ENCODE measurements at regions not wholly inside any gene's neighbourhood (a gene's known extent, or its start where the extent isn't known, plus 50 kb on each side); places are given as distances from the start of the nearest gene placed in this dataset.

DNA sequence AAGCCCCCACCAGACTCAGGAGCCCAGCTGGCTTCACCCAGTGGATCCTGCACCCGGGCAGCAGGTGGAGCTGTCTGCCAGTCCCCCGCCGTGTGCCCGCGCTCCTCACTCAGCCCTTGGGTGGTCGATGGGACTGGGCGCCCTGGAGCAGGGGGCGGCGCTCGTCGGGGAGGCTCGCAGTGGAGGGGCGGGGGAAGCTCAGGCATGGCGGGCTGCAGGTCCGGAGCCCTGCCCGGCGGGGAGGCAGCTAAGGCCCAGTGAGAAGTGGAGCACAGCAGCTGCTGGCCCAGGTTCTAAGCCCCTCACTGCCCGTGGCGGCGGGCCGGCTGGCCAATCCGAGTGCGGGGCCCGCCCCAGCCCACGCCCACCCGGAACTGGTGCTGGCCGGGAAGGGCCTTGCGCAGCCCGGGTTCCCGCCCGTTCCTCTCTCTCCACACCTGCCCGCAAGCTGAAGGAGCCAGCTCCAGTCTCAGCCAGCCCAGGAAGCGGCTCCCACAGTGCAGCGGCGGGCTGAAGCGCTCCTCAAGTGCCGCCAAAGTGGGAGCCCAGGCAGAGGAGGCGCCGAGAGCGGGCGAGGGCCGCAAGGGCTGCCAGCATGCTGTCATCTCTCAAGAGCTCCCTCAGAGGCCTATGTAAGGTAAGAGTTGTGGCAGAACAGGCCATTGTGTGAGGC, 1307.8 kb upstream of the TMEFF2 start:
- TF ChIP-seq POLR2A (IDR thresholded peaks at IDR 0.05; ENCODE audit: low read depth, low read length) = no peak
- TF ChIP-seq REST (IDR thresholded peaks at IDR 0.05; ENCODE audit: low read depth, low read length) = no peak
- TF ChIP-seq RAD21 (IDR thresholded peaks at IDR 0.05; ENCODE audit: insufficient read depth, low read depth, low read length) = no peak
- TF ChIP-seq ESRRA (IDR thresholded peaks at IDR 0.05; ENCODE audit: low read length) = no peak
- no peak for TF ChIP-seq YY1 (IDR thresholded peaks at IDR 0.05; ENCODE audit: low read depth, low read length)
- TF ChIP-seq, protein P1, sequence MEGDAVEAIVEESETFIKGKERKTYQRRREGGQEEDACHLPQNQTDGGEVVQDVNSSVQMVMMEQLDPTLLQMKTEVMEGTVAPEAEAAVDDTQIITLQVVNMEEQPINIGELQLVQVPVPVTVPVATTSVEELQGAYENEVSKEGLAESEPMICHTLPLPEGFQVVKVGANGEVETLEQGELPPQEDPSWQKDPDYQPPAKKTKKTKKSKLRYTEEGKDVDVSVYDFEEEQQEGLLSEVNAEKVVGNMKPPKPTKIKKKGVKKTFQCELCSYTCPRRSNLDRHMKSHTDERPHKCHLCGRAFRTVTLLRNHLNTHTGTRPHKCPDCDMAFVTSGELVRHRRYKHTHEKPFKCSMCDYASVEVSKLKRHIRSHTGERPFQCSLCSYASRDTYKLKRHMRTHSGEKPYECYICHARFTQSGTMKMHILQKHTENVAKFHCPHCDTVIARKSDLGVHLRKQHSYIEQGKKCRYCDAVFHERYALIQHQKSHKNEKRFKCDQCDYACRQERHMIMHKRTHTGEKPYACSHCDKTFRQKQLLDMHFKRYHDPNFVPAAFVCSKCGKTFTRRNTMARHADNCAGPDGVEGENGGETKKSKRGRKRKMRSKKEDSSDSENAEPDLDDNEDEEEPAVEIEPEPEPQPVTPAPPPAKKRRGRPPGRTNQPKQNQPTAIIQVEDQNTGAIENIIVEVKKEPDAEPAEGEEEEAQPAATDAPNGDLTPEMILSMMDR (IDR thresholded peaks at IDR 0.05 in 2 of 3, conservative IDR thresholded peaks at IDR 0.05 in 1 of 3; ENCODE audit: control insufficient read depth in 2 of 3, extremely low read depth in 1 of 3, insufficient read depth in 1 of 3, low read depth in 3 of 3, low read length in 3 of 3) = no peak
- TF ChIP-seq, protein P2, sequence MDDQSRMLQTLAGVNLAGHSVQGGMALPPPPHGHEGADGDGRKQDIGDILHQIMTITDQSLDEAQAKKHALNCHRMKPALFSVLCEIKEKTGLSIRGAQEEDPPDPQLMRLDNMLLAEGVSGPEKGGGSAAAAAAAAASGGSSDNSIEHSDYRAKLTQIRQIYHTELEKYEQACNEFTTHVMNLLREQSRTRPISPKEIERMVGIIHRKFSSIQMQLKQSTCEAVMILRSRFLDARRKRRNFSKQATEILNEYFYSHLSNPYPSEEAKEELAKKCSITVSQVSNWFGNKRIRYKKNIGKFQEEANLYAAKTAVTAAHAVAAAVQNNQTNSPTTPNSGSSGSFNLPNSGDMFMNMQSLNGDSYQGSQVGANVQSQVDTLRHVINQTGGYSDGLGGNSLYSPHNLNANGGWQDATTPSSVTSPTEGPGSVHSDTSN (IDR thresholded peaks at IDR 0.05; ENCODE audit: insufficient replicate concordance, low read depth, low read length) = no peak
- no peak for TF ChIP-seq BHLHE40 (IDR thresholded peaks at IDR 0.05; ENCODE audit: borderline replicate concordance in 1 of 2, low read depth in 2 of 2, low read length in 1 of 2)
- TF ChIP-seq CBX5 (IDR thresholded peaks at IDR 0.05; ENCODE audit: low read depth) = no peak
- TF ChIP-seq, protein P3, sequence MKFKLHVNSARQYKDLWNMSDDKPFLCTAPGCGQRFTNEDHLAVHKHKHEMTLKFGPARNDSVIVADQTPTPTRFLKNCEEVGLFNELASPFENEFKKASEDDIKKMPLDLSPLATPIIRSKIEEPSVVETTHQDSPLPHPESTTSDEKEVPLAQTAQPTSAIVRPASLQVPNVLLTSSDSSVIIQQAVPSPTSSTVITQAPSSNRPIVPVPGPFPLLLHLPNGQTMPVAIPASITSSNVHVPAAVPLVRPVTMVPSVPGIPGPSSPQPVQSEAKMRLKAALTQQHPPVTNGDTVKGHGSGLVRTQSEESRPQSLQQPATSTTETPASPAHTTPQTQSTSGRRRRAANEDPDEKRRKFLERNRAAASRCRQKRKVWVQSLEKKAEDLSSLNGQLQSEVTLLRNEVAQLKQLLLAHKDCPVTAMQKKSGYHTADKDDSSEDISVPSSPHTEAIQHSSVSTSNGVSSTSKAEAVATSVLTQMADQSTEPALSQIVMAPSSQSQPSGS (IDR thresholded peaks at IDR 0.05; ENCODE audit: low read length) = no peak
- TF ChIP-seq, protein P4, sequence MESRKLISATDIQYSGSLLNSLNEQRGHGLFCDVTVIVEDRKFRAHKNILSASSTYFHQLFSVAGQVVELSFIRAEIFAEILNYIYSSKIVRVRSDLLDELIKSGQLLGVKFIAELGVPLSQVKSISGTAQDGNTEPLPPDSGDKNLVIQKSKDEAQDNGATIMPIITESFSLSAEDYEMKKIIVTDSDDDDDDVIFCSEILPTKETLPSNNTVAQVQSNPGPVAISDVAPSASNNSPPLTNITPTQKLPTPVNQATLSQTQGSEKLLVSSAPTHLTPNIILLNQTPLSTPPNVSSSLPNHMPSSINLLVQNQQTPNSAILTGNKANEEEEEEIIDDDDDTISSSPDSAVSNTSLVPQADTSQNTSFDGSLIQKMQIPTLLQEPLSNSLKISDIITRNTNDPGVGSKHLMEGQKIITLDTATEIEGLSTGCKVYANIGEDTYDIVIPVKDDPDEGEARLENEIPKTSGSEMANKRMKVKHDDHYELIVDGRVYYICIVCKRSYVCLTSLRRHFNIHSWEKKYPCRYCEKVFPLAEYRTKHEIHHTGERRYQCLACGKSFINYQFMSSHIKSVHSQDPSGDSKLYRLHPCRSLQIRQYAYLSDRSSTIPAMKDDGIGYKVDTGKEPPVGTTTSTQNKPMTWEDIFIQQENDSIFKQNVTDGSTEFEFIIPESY (IDR thresholded peaks at IDR 0.05) = no peak

Data from GM12878 (cell line).